HG03342 (cell line): ENCODE measurements at regions not wholly inside any gene's neighbourhood (a gene's known extent, or its start where the extent isn't known, plus 50 kb on each side); places are given as distances from the start of the nearest gene placed in this dataset.
"Not testable (repeated sequence)": the region's sequence is repeated elsewhere in the genome, so short reads cannot be mapped to it uniquely, and the experiment has no call there.

ENCODE experiments used
- ATAC-seq: cut with Tn5 transposase; IDR thresholded peaks from one replicate; pipeline ENCODE4 v1.9.1; 2021; ENCODE audit warnings: mild to moderate bottlenecking, moderate library complexity; ENCODE audit not compliant: unreplicated experiment

DNA sequence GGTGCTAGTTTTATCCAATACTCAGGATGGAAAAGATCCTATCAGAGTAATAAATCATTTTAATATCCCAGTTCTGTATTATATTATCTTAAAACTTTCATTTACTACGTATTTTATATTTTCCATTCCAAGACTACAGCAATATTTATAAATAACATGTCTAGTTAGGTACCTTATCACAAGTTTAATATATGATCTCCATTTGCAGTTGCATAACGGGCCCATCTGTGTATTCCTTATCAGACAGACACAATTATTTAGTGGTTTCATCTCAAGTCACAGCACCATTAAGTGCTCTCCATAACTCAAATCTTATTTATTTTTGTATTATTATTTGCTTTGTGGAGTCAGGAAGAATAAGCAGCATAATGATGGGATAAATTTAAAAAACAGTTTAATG lies 333.9 kb downstream of the SH2D1A start:
- no peak for ATAC-seq

DNA sequence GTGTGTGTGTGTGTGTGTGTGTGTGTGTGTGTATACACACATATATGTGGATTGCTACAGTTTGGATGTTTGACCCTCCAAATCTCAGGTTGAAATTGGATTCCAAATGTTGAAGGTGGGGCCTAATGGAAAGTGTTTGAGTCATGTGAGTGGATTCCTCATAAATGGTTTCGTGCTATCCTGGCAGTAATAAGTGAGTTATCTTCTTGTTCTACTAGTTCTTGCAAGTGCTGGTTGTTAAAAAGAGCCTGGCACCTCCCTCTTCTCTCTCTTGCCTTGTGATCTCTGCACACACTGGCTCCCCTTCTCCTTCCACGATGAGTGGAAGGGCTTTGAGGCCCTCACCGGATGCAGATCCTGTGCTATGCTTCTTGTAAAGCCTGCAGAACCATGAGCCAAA lies 344.1 kb downstream of the SH2D1A start:
- ATAC-seq = no peak

DNA sequence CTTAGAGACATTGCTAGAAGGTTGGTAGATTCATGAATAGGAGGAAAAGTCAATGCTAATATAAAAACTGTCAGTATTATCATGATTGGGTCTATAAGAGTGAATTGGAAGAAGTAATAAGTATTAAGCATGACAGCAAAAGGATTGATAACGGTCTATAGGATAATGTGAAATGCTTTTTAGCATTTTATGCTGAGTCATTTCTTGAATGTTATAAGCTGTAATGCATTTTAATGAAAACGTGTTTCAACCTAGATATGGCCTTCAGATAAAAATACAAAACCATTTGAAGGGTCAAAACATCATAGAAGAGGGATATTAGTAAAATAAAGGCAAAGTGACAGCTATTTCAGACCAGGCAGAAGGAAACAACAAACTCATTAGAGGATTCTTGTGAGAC lies 353.5 kb downstream of the SH2D1A start:
- no peak for ATAC-seq

- ATAC-seq = no peak
Observed at GRCh38 chrX:124717537-124717936, 371.2 kb downstream of the SH2D1A start.

DNA sequence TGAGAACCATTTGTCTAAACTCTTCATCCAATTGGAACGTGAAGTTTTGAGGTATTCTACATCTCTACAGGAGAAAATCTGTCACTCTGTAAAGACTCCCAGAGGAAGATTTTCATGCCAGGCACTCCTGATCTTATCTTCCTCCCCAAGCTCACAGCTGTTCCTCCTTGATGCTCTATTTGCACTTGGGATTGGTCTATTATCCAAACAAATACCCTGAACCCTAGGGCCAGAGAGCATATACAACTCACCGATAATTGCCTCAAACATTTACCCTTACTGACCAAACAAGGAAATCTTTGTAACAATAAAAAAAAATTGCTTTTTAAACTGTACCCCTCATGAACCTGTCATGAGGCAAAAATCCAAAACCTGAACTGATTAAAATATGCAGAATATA lies 372.7 kb downstream of the SH2D1A start:
- ATAC-seq = no peak

GRCh38 chrX:124720532-124720931 lies 374.2 kb downstream of the SH2D1A start:
- ATAC-seq = no peak

DNA sequence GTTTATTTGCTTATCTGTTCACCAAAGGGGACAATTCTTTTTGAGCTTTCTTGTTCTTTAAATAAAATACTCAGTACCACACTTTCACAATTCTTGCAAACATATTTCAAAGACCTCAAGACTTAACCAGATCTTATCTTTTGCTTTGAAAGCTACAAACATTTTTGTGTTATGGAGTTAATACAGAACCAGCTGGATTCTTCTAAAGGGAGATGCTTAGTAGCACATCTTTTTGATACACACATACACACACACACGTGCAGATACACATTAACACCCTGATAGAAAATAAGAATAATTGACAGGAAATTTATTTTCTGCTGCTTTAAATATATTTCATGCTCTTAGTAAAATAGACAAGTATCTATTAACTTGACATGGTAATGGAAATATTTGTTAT lies 379.1 kb downstream of the SH2D1A start:
- ATAC-seq = no peak

- ATAC-seq = no peak
Observed at GRCh38 chrX:124726292-124726691, 379.9 kb downstream of the SH2D1A start.

DNA sequence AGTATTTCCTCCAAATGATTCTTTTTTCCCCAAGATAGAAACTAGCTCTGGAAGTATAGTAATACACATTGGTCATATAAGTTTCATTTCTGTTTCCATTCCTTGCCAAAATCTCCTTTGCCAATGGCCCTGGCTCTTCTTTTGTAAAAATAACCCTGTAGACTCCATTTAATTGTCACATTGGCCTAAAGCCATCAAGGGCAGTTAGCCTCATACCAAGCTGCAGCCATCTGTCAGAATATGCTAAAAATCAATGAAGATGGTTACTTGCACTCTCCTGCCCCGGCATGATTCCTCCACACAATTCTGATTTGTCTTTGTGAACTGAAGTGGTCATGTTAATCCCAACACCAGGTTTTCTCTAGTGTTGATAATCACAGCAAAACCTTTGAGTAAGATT lies 380.5 kb downstream of the SH2D1A start:
- no peak for ATAC-seq

GRCh38 chrX:124736553-124737270 lies 390.3 kb downstream of the SH2D1A start:
- ATAC-seq = no peak

DNA sequence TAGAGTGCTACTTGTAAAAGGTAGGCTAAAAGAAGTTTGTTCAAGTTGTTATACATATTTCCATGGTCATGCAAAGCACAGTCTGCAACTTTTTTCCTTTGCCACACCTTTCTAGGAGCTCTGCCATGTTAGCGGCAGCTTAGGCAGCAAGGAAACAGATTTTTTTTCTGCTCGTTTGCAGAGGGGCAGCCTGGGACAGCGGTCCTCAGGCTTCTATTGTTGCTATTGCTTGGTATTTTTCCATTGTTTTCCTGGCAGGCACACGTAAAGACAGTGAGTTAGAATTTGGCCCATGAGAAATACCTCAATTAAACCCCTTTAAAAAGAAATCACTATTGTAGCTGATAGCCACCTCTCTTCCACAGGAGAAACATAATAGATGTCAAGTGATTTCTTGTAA lies 391.4 kb downstream of the SH2D1A start:
- ATAC-seq = no peak

GRCh38 chrX:124747295-124747694 lies 400.9 kb downstream of the SH2D1A start:
- ATAC-seq = no peak

- no peak for ATAC-seq
Observed at GRCh38 chrX:124764354-124764753, 418.0 kb downstream of the SH2D1A start.

DNA sequence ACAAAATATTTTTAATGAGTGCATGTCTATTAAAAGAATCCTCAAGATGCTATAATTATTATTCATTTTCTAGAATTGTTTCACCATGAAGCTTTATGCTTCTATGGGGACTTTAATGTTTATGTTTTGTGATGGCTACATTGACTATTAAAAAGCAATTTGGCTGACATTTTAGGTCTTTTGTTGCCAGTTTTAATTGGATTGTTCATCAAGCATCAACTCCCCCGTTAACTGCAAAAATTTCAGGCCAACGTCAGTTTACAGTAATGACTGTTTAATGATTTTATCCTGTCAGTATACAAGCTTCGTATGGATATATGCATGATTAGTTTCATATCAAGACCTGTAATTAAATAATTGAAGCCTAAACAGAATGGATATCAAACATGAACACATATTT lies 422.8 kb downstream of the SH2D1A start:
- ATAC-seq = no peak

GRCh38 chrX:124771292-124771691 lies 424.9 kb downstream of the SH2D1A start:
- no peak for ATAC-seq

DNA sequence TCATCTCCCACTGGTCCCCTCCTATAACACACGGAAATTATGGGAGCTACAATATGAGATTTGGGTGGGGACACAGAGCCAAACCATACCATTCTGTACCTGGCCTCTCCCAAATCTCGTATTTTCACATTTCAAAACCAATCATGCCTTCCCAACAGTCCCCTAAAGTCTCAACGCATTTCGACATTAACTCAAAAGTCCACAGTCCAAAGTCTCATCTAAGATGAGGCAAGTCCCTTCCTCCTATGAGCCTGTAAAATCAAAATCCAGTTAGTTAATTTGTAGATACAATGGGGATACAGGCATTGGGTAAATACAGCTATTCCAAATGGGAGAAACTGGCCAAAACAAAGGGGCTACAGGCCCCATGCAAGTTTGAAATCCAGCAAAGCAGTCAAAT lies 441.9 kb downstream of the SH2D1A start:
- not testable (repeated sequence) for ATAC-seq

DNA sequence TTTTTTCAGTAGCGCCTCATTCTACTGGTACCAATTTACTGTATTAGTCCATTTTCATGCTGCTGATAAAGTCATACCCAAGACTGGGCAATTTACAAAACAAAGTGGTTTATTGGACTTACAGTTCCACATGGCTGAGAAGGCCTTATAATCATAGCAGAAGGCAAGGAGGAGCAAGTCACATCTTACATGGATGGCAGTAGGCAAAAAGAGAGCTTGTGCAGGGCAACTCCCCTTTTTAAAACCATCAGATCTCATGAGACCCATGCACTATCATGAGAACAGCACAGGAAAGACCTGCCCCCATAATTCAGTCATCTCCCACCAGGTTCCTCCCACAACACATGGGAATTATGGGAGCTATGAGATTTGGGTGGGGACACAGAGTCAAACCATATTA lies 443.5 kb downstream of the SH2D1A start:
- not testable (repeated sequence) for ATAC-seq

GRCh38 chrX:124791492-124792095 lies 445.2 kb downstream of the SH2D1A start:
- no peak for ATAC-seq

- ATAC-seq = no peak
Observed at GRCh38 chrX:124796989-124797388, 450.6 kb downstream of the SH2D1A start.

GRCh38 chrX:124804962-124805361 lies 458.6 kb downstream of the SH2D1A start:
- ATAC-seq = no peak

- no peak for ATAC-seq
Observed at GRCh38 chrX:124805486-124805885, 459.1 kb downstream of the SH2D1A start.

DNA sequence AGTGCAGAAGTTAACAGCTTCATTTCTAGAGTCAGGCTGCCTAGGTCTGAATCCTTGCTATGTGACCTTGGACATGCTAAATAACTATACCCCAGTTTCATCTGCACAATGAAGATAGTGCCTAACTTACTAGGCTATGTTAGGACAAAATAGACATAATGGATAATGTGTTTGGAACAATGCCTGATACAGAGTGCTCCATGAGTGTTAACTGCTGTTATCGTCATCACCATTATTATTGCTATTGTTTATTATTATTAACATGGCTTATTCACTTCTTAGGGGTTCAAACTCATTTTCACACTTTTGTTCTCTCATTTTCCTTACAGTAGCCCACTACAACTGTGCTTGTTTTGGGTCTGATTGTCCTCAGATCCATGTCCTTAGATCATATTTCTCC lies 467.7 kb downstream of the SH2D1A start:
- no peak for ATAC-seq

- no peak for ATAC-seq
Observed at GRCh38 chrX:124818033-124818432, 471.7 kb downstream of the SH2D1A start.
